Esophagus muscularis mucosa (tissue), 4 donors: ENCODE measurements at regions not wholly inside any gene's neighbourhood (a gene's known extent, or its start where the extent isn't known, plus 50 kb on each side); places are given as distances from the start of the nearest gene placed in this dataset.

Experiments
- DNase-seq: peaks from one replicate; pipeline ENCODE4 v3.0.0-alpha.2; 2017; ENCODE audit errors: extremely low spot score
- H3K27ac ChIP-seq, 4 donors: fragments of 200-600 bp; sonication (generic); replicated peaks in 1 of 4; 1 replicate in 3 of 4; 2 replicates in 1 of 4; pipeline ENCODE4 v1.5.1; 2016 to 2019; ENCODE audit warnings: mild to moderate bottlenecking in 1 of 4
- H3K27me3 ChIP-seq, 4 donors: fragments of 200-600 bp; sonication (generic); one replicate each; pipeline versions ENCODE4 v1.5.1 to v1.6.0; 2016 to 2019
- H3K36me3 ChIP-seq, 4 donors: fragments of 200-600 bp; sonication (generic); one replicate each; pipeline ENCODE4 v1.5.1; 2016 to 2019
- H3K4me1 ChIP-seq, 4 donors: fragments of 200-600 bp; sonication (generic); one replicate each; pipeline ENCODE4 v1.5.1; 2016 to 2019
- H3K4me3 ChIP-seq, 4 donors: fragments of 200-600 bp; sonication (generic); 1 replicate in 2 of 4; 2 replicates in 2 of 4; pipeline ENCODE4 v1.5.1; 2016 to 2019; ENCODE audit warnings: mild to moderate bottlenecking in 4 of 4, moderate library complexity in 1 of 4
- H3K9me3 ChIP-seq, 4 donors: fragments of 200-600 bp; sonication (generic); 1 replicate in 3 of 4; 2 replicates in 1 of 4; pipeline ENCODE4 v1.5.1; 2016 to 2019
- CTCF ChIP-seq, 3 experiments: fragments of 200-600 bp in 2 of 3; fragments of 450-650 bp in 1 of 3; sonication (generic) in 2 of 3; IDR thresholded peaks; one replicate each; pipeline ENCODE4 v1.5.1; 2017 to 2019; ENCODE audit warnings: antibody characterized with exemption in 3 of 3, mild to moderate bottlenecking in 2 of 3, moderate library complexity in 1 of 3
- EP300 ChIP-seq: sonication (generic); formaldehyde crosslinking; IDR thresholded peaks from one replicate; pipeline ENCODE4 v1.6.1; 2017; ENCODE audit warnings: antibody characterized with exemption
- POLR2A ChIP-seq: fragments of 450-650 bp; IDR thresholded peaks from one replicate; pipeline ENCODE4 v1.6.1; 2017; ENCODE audit warnings: antibody characterized with exemption, moderate library complexity, mild to moderate bottlenecking, low read depth
- POLR2AphosphoS5 ChIP-seq, 2 donors: sonication (generic); formaldehyde crosslinking; IDR thresholded peaks; one replicate each; pipeline ENCODE4 v1.6.1; 2017; ENCODE audit warnings: antibody characterized with exemption in 2 of 2
- WGBS: methylation state at CpG from one replicate; pipeline ENCODE4 v1.1.5; 2018; 5-methylcytosine and 5-hydroxymethylcytosine counted together
- intact Hi-C: fragments of 100-400 bp; cut with DNase I; formaldehyde crosslinking; loops from one replicate; pipeline ENCODE4 v1.15.1; 2023

GRCh38 chr13:99741960-99742359 lies 229.6 kb downstream of the ZIC5 start:
- Histone ChIP-seq H3K4me3 (no peak overlapping the region), H3K36me3 (no peaks in the 10 kb centered on the region), H3K27me3 (no peaks in the 10 kb centered on the region), H3K27ac (no peak overlapping the region), H3K4me1 (peaks cover 0 to 17% (median 7%) of the 10 kb centered on the region in 4 donors), H3K9me3 (no peaks in the 10 kb centered on the region)
- TF ChIP-seq POLR2AphosphoS5 (IDR thresholded peaks at IDR 0.05) (no peak), CTCF (IDR thresholded peaks at IDR 0.05) (no peak), EP300 (no peak), POLR2A (no peak)
- 77% methylated on average over 6 of the region's 6 CpGs for WGBS
- no peak for DNase-seq
- intact Hi-C loops: no loop called here

- Histone ChIP-seq H3K27ac (no peak overlapping the region), H3K36me3 (no peaks in the 10 kb centered on the region), H3K27me3 (no peaks in the 10 kb centered on the region), H3K9me3 (no peaks in the 10 kb centered on the region), H3K4me3 (no peak overlapping the region), H3K4me1 (peaks cover 0 to 17% (median 7%) of the 10 kb centered on the region in 4 donors)
- 75% methylated on average over 17 of the region's 17 CpGs for WGBS
- intact Hi-C loops: no loop called here
- DNase-seq: no peak
- TF ChIP-seq CTCF (IDR thresholded peaks at IDR 0.05) (no peak), POLR2AphosphoS5 (IDR thresholded peaks at IDR 0.05) (no peak), POLR2A (no peak), EP300 (no peak)
Measured at GRCh38 chr13:99740251-99740979, 231.2 kb downstream of the ZIC5 start.

GRCh38 chr13:99738626-99739025 lies 232.9 kb downstream of the ZIC5 start:
- TF ChIP-seq POLR2A (no peak), EP300 (no peak), CTCF (IDR thresholded peaks at IDR 0.05) (no peak), POLR2AphosphoS5 (IDR thresholded peaks at IDR 0.05) (no peak)
- no peak overlapping the region for H3K27ac ChIP-seq
- no peaks in the 10 kb centered on the region for H3K9me3 ChIP-seq
- H3K27me3 ChIP-seq: no peaks in the 10 kb centered on the region
- no peaks in the 10 kb centered on the region for H3K36me3 ChIP-seq
- peaks cover 0 to 17% (median 7%) of the 10 kb centered on the region in 4 donors for H3K4me1 ChIP-seq
- H3K4me3 ChIP-seq: no peak overlapping the region
- 73% methylated on average over 4 of the region's 4 CpGs for WGBS
- DNase-seq: no peak
- intact Hi-C loops: no loop called here

- no peaks in the 10 kb centered on the region for H3K27me3 ChIP-seq
- 93% methylated on average over 8 of the region's 8 CpGs for WGBS
- no peak overlapping the region for H3K4me3 ChIP-seq
- TF ChIP-seq POLR2AphosphoS5 (IDR thresholded peaks at IDR 0.05) (no peak), POLR2A (no peak), EP300 (no peak), CTCF (IDR thresholded peaks at IDR 0.05) (no peak)
- no peak overlapping the region for H3K27ac ChIP-seq
- no peak for DNase-seq
- H3K9me3 ChIP-seq: no peaks in the 10 kb centered on the region
- intact Hi-C loops: no loop called here
- no peaks in the 10 kb centered on the region for H3K36me3 ChIP-seq
- H3K4me1 ChIP-seq: peaks cover 0 to 9% (median 4%) of the 10 kb centered on the region in 4 donors
Measured at GRCh38 chr13:99737481-99738245, 233.9 kb downstream of the ZIC5 start.
